ENCODE measurements at regions not wholly inside any gene's neighbourhood (a gene's known extent, or its start where the extent isn't known, plus 50 kb on each side); places are given as distances from the start of the nearest gene placed in this dataset.

- H3K4me3 ChIP-seq: no peak overlapping the region
- no peaks in the 10 kb centered on the region for H3K4me1 ChIP-seq (replicated peaks in 1 of 2)
- ATAC-seq (replicated peaks in 6 of 8): no peak
- 40 to 99% (median 81%) methylated on average over 3 to 7 of the region's 7 CpGs for WGBS, 10 experiments
- no peak overlapping the region for H3K27ac ChIP-seq
- in situ Hi-C loops (cut with MboI; ENCODE audit: low pct_unique_long_range_greater_than_20kb in 2 of 9, low sequenced_read_pairs in 9 of 9, unreplicated experiment in 9 of 9): no loop called here
Observed at GRCh38 chr3:24986612-24987011, 441.5 kb upstream of the RARB start.

GRCh38 chr3:24999357-24999756, 428.7 kb upstream of the RARB start:
- Histone ChIP-seq H3K4me3 (no peak overlapping the region), H3K4me1 (replicated peaks in 1 of 2) (no peaks in the 10 kb centered on the region), H3K27ac (no peak overlapping the region)
- 39 to 100% (median 86%) methylated on average over 1 to 2 of the region's 2 CpGs; no CpG with 5 or more reads in 2 of the 10 experiments for WGBS, 10 experiments
- in situ Hi-C loops (cut with MboI; ENCODE audit: low pct_unique_long_range_greater_than_20kb in 2 of 9, low sequenced_read_pairs in 9 of 9, unreplicated experiment in 9 of 9): no loop called here
- no peak for ATAC-seq (replicated peaks in 6 of 8)

- Histone ChIP-seq H3K27ac (no peak overlapping the region), H3K4me1 (replicated peaks in 1 of 2) (no peaks in the 10 kb centered on the region), H3K4me3 (no peak overlapping the region)
- in situ Hi-C loops (cut with MboI; ENCODE audit: low pct_unique_long_range_greater_than_20kb in 2 of 9, low sequenced_read_pairs in 9 of 9, unreplicated experiment in 9 of 9): loop anchor here in 1 of 9 experiments (25.0 kb wide), 1 partner anchor 586 kb away; no protein-coding TSS in a partner anchor
- ATAC-seq (replicated peaks in 6 of 8): peak in 3 of 8 experiments; percentile 23 to 69 (median 34)
- WGBS, 10 experiments: 71 to 100% (median 86%) methylated on average over 1 of the region's 1 CpG; no CpG with 5 or more reads in 7 of the 10 experiments
Observed at GRCh38 chr3:25000971-25001591, 427.0 kb upstream of the RARB start.

- in situ Hi-C loops (cut with MboI; ENCODE audit: low pct_unique_long_range_greater_than_20kb in 2 of 9, low sequenced_read_pairs in 9 of 9, unreplicated experiment in 9 of 9): loop anchor here in 1 of 9 experiments (25.0 kb wide), 1 partner anchor 585 kb away; no protein-coding TSS in a partner anchor
- WGBS, 10 experiments: 0 to 100% (median 49%) methylated on average over 1 to 2 of the region's 2 CpGs; no CpG with 5 or more reads in 4 of the 10 experiments
- Histone ChIP-seq H3K4me1 (replicated peaks in 1 of 2) (no peaks in the 10 kb centered on the region), H3K27ac (no peak overlapping the region), H3K4me3 (no peak overlapping the region)
- ATAC-seq (replicated peaks in 6 of 8): no peak
Observed at GRCh38 chr3:25002052-25002451, 426.0 kb upstream of the RARB start.

GRCh38 chr3:25007974-25008658, 419.9 kb upstream of the RARB start:
- ATAC-seq (replicated peaks in 6 of 8): peak in 1 of 8 experiments; percentile 59
- Histone ChIP-seq H3K4me1 (replicated peaks in 1 of 2) (no peaks in the 10 kb centered on the region), H3K4me3 (no peak overlapping the region), H3K27ac (no peak overlapping the region)
- WGBS, 10 experiments: 40 to 100% (median 90%) methylated on average over 1 to 2 of the region's 2 CpGs; no CpG with 5 or more reads in 2 of the 10 experiments
- in situ Hi-C loops (cut with MboI; ENCODE audit: low pct_unique_long_range_greater_than_20kb in 2 of 9, low sequenced_read_pairs in 9 of 9, unreplicated experiment in 9 of 9): loop anchor here in 1 of 9 experiments (25.0 kb wide), 1 partner anchor 579 kb away; no protein-coding TSS in a partner anchor

GRCh38 chr3:25009665-25010064, 418.4 kb upstream of the RARB start:
- in situ Hi-C loops (cut with MboI; ENCODE audit: low pct_unique_long_range_greater_than_20kb in 2 of 9, low sequenced_read_pairs in 9 of 9, unreplicated experiment in 9 of 9): loop anchor here in 1 of 9 experiments (25.0 kb wide), 1 partner anchor 578 kb away; no protein-coding TSS in a partner anchor
- WGBS, 10 experiments: 40 to 83% (median 81%) methylated on average over 1 to 2 of the region's 2 CpGs; no CpG with 5 or more reads in 5 of the 10 experiments
- Histone ChIP-seq H3K27ac (no peak overlapping the region), H3K4me1 (replicated peaks in 1 of 2) (no peaks in the 10 kb centered on the region), H3K4me3 (no peak overlapping the region)
- ATAC-seq (replicated peaks in 6 of 8): no peak

GRCh38 chr3:25015599-25015998, 412.5 kb upstream of the RARB start:
- in situ Hi-C loops (cut with MboI; ENCODE audit: low pct_unique_long_range_greater_than_20kb in 2 of 9, low sequenced_read_pairs in 9 of 9, unreplicated experiment in 9 of 9): loop anchor here in 1 of 9 experiments (25.0 kb wide), 1 partner anchor 572 kb away; no protein-coding TSS in a partner anchor
- peak in 5 of 8 experiments; percentile 31 to 69 (median 58) for ATAC-seq (replicated peaks in 6 of 8)
- no peak overlapping the region for H3K4me3 ChIP-seq

GRCh38 chr3:25018909-25019308, 409.2 kb upstream of the RARB start:
- Histone ChIP-seq H3K27ac (no peak overlapping the region), H3K4me3 (no peak overlapping the region), H3K4me1 (replicated peaks in 1 of 2) (peaks cover 3 to 10% of the 10 kb centered on the region in 2 donors)
- in situ Hi-C loops (cut with MboI; ENCODE audit: low pct_unique_long_range_greater_than_20kb in 2 of 9, low sequenced_read_pairs in 9 of 9, unreplicated experiment in 9 of 9): loop anchor here in 1 of 9 experiments (25.0 kb wide), 1 partner anchor 568 kb away; no protein-coding TSS in a partner anchor
- ATAC-seq (replicated peaks in 6 of 8): no peak

More at GRCh38 chr3:25015599-25015998, 412.5 kb upstream of the RARB start:
- Histone ChIP-seq H3K27ac (no peak overlapping the region), H3K4me1 (replicated peaks in 1 of 2) (peaks cover 0 to 10% of the 10 kb centered on the region in 2 donors)

- Histone ChIP-seq H3K4me1 (replicated peaks in 1 of 2) (peaks cover 3 to 10% of the 10 kb centered on the region in 2 donors), H3K4me3 (no peak overlapping the region), H3K27ac (no peak overlapping the region)
- in situ Hi-C loops (cut with MboI; ENCODE audit: low pct_unique_long_range_greater_than_20kb in 2 of 9, low sequenced_read_pairs in 9 of 9, unreplicated experiment in 9 of 9): loop anchor here in 1 of 9 experiments (25.0 kb wide), 1 partner anchor 568 kb away; no protein-coding TSS in a partner anchor
- no peak for ATAC-seq (replicated peaks in 6 of 8)
- WGBS, 10 experiments: 0 to 100% (median 74%) methylated on average over 1 to 2 of the region's 2 CpGs; no CpG with 5 or more reads in 2 of the 10 experiments
Observed at GRCh38 chr3:25019506-25019905, 408.6 kb upstream of the RARB start.

- ATAC-seq (replicated peaks in 6 of 8): peak in 3 of 8 experiments; percentile 31 to 76 (median 59)
- WGBS, 10 experiments: 8 to 100% (median 80%) methylated on average over 1 to 3 of the region's 3 CpGs; no CpG with 5 or more reads in 1 of the 10 experiments
- in situ Hi-C loops (cut with MboI; ENCODE audit: low pct_unique_long_range_greater_than_20kb in 2 of 9, low sequenced_read_pairs in 9 of 9, unreplicated experiment in 9 of 9): loop anchor here in 1 of 9 experiments (25.0 kb wide), 1 partner anchor 565 kb away; no protein-coding TSS in a partner anchor
Observed at GRCh38 chr3:25021816-25022215, 406.2 kb upstream of the RARB start.

GRCh38 chr3:25023876-25024275, 404.2 kb upstream of the RARB start:
- Histone ChIP-seq H3K27ac (no peak overlapping the region), H3K4me1 (replicated peaks in 1 of 2) (peaks cover 0 to 3% of the 10 kb centered on the region in 2 donors), H3K4me3 (no peak overlapping the region)
- in situ Hi-C loops (cut with MboI; ENCODE audit: low pct_unique_long_range_greater_than_20kb in 2 of 9, low sequenced_read_pairs in 9 of 9, unreplicated experiment in 9 of 9): loop anchor here in 1 of 9 experiments (25.0 kb wide), 1 partner anchor 563 kb away; no protein-coding TSS in a partner anchor
- ATAC-seq (replicated peaks in 6 of 8): no peak
- 63 to 100% (median 100%) methylated on average over 1 to 2 of the region's 2 CpGs; no CpG with 5 or more reads in 2 of the 10 experiments for WGBS, 10 experiments

More at GRCh38 chr3:25021816-25022215, 406.2 kb upstream of the RARB start:
- H3K27ac ChIP-seq: no peak overlapping the region
- H3K4me1 ChIP-seq (replicated peaks in 1 of 2): peaks cover 0 to 3% of the 10 kb centered on the region in 2 donors
- no peak overlapping the region for H3K4me3 ChIP-seq

- Histone ChIP-seq H3K27ac (no peak overlapping the region), H3K4me3 (no peak overlapping the region), H3K4me1 (replicated peaks in 1 of 2) (peaks cover 3 to 4% of the 10 kb centered on the region in 2 donors)
- in situ Hi-C loops (cut with MboI; ENCODE audit: low pct_unique_long_range_greater_than_20kb in 2 of 9, low sequenced_read_pairs in 9 of 9, unreplicated experiment in 9 of 9): no loop called here
- ATAC-seq (replicated peaks in 6 of 8): no peak
Observed at GRCh38 chr3:25025236-25025635, 402.8 kb upstream of the RARB start.

GRCh38 chr3:25027650-25028049, 400.4 kb upstream of the RARB start:
- in situ Hi-C loops (cut with MboI; ENCODE audit: low pct_unique_long_range_greater_than_20kb in 2 of 9, low sequenced_read_pairs in 9 of 9, unreplicated experiment in 9 of 9): no loop called here

More at GRCh38 chr3:25027650-25028049, 400.4 kb upstream of the RARB start:
- H3K4me1 ChIP-seq (replicated peaks in 1 of 2): peaks cover 3 to 4% of the 10 kb centered on the region in 2 donors
- peak in 1 of 8 experiments; percentile 89 for ATAC-seq (replicated peaks in 6 of 8)
- no peak overlapping the region for H3K27ac ChIP-seq
- no peak overlapping the region for H3K4me3 ChIP-seq
- WGBS, 10 experiments: 0 to 100% (median 57%) methylated on average over 1 to 3 of the region's 3 CpGs; no CpG with 5 or more reads in 1 of the 10 experiments
